Spleen (tissue), 7 donors: ENCODE measurements at regions not wholly inside any gene's neighbourhood (a gene's known extent, or its start where the extent isn't known, plus 50 kb on each side); places are given as distances from the start of the nearest gene placed in this dataset.

Experiments used
- CTCF ChIP-seq, 11 experiments: fragments of 200-600 bp in 7 of 11; fragments of 450-650 bp in 4 of 11; sonication (generic) in 4 of 11; IDR thresholded peaks in 8 of 11; conservative IDR thresholded peaks in 3 of 11; 1 replicate in 7 of 11; 2 replicates in 4 of 11; pipeline versions ENCODE4 v1.4.0 to v1.8.0; 2016 to 2021; ENCODE audit warnings: antibody characterized with exemption in 11 of 11, inconsistent platforms in 4 of 11, mild to moderate bottlenecking in 1 of 11
- POLR2A ChIP-seq, 3 donors: fragments of 450-650 bp; IDR thresholded peaks; one replicate each; pipeline ENCODE4 v1.5.1; 2017; ENCODE audit warnings: antibody characterized with exemption in 3 of 3, mild to moderate bottlenecking in 1 of 3
- donor health status: DM: no; HTN: no; CAD: no; lungs with moderate emphysema.
- donor health status: DM: no; HTN: no; CAD: no.
- donor health status: DM: no; HTN: no; CAD: no.

DNA sequence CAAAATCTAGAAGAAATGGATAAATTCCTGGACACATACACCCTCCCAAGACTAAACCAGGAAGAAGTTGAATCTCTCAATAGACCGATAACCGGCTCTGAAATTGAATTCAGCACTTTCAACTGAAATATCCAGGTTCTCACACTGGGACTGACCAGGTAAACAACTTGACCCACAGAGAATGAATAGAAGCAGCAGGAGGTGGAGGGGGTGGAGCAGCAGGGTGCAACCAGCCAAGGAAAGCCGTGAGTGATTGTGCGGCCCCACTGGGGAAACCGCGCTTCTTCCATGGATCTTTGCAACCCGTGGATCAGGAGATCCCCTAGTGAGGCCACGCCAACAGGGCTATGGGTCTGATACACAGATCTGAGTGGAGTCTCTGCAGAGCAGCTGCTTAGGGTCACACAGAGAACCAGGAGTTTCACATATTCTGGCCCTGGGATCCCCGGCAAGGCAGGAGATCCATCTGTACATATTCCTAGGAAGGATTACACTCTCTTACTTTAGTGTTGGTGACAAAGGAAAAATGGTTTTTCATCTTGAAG lies 181.5 kb downstream of the SLCO4C1 start:
- TF ChIP-seq CTCF (IDR thresholded peaks at IDR 0.05 in 8 of 11, conservative IDR thresholded peaks at IDR 0.05 in 3 of 11), result no peak
- TF ChIP-seq POLR2A (IDR thresholded peaks at IDR 0.05), result no peak
